HG03045 (cell line): ENCODE measurements at regions not wholly inside any gene's neighbourhood (a gene's known extent, or its start where the extent isn't known, plus 50 kb on each side); places are given as distances from the start of the nearest gene placed in this dataset.

Experiments used
- ATAC-seq: cut with Tn5 transposase; IDR thresholded peaks from one replicate; pipeline ENCODE4 v1.9.1; 2021; ENCODE audit warnings: mild to moderate bottlenecking, moderate library complexity; ENCODE audit not compliant: unreplicated experiment

GRCh38 chr20:6265204-6265904, 142.5 kb upstream of the FERMT1 start:
- no peak for ATAC-seq

DNA sequence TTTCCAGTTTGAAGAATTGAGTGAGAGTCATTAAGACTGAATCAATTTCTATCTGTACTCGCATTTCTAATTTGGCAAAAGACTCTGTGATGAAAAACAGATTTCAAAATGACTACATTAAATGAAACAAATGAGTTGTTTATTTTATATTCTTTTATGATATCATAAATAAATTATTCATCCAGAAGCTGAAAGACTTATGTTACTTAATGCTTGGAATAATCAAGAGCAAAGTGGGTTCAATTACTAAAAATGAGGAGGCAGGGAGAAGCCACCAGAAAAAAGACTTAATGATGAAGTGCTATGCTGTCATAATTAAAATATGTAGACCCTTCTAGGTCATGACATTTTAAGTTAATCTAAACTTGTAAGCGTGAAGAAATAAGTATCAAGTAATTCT, 130.6 kb upstream of the FERMT1 start:
- no peak for ATAC-seq

- no peak for ATAC-seq
Observed at GRCh38 chr20:6245436-6245835, 122.6 kb upstream of the FERMT1 start.

DNA sequence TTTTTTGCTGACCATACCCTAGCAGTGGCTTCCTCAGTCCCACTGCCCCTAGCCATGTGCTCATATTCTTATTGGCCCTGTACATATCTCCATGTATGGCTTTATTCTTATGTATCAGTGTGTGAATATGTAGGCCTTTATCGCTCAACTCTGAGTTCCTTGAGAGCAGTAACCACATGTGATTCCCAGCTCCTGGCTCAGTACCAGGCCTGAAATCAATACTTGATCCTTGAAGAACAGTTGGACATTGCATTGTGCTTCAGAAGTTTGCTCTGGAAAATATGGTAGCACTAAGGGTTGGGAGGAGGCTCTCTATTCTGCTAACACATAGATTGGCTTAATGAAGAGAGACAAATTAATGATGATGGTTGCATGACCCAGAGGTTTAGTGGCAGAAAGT, 118.8 kb upstream of the FERMT1 start:
- ATAC-seq: no peak

DNA sequence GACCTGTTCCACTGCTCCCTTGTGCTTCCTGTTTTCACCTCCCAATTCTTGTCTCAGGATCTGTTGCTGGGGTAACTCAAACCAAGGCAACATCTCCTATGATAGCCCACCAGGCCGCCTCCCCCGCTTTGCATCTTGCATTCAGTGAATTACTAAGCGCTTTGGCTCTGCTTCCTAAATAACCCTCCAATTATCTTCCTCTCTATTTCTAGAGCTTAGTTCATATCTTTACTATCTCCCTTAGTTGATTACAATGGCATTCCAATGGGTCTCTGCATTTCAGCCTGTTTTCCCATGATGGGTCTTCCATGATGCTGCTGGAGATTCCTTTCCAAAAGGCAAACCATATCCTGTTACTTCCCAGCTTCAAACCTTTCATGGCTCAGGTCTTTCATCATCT, 117.2 kb upstream of the FERMT1 start:
- ATAC-seq: no peak

GRCh38 chr20:6238421-6238820, 115.6 kb upstream of the FERMT1 start:
- no peak for ATAC-seq

- ATAC-seq: no peak
Observed at GRCh38 chr20:6235510-6235909, 112.7 kb upstream of the FERMT1 start.

GRCh38 chr20:6232436-6232835, 109.6 kb upstream of the FERMT1 start:
- no peak for ATAC-seq

- ATAC-seq: no peak
Observed at GRCh38 chr20:6231556-6231955, 108.7 kb upstream of the FERMT1 start.

GRCh38 chr20:6228302-6228843, 105.5 kb upstream of the FERMT1 start:
- ATAC-seq: no peak

- ATAC-seq: no peak
Observed at GRCh38 chr20:6213311-6213710, 90.5 kb upstream of the FERMT1 start.

GRCh38 chr20:6212903-6213302, 90.1 kb upstream of the FERMT1 start:
- ATAC-seq: no peak

DNA sequence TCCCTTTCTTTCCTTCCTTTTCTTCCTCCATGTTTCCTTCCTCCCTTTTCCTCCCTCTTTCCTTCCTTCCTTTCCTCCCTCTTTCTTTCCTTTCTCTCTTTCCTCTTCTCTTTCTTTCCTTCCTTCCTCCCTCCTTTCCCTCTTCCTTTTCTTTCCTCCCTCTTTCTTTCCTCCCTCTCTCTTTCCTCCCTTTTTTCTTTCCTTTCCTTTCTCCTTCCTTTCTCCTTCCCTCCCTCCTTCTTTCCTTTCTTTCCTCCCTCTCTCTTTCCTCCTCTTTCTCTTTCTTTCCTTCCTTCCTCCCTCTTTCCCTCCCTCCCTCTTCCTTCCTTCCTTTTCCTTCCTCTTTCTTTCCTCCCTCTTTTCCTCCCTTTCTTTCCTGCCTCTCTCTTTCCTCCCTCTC, 86.3 kb upstream of the FERMT1 start:
- ATAC-seq: no peak

DNA sequence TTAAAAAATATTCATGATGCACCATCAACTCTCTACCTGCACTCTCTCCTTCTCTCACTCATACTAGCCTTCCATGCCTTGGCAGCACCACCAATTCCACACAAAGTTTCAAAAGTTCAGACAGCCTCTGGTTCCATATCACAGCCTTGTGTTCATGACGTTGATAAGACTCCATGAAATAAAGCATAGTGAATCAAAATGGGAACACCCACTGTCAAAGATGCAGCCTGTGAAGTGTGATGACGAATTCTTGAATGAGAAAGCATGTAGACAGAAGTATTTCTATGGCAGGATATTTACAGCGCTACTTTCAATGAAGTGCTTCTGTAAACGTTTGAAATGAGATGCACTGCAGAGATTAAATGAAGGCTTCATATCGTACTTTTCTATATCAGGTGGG, 77.3 kb upstream of the FERMT1 start:
- no peak for ATAC-seq

- no peak for ATAC-seq
Observed at GRCh38 chr20:6185268-6185667, 62.4 kb upstream of the FERMT1 start.

- no peak for ATAC-seq
Observed at GRCh38 chr20:6184086-6184485, 61.3 kb upstream of the FERMT1 start.

DNA sequence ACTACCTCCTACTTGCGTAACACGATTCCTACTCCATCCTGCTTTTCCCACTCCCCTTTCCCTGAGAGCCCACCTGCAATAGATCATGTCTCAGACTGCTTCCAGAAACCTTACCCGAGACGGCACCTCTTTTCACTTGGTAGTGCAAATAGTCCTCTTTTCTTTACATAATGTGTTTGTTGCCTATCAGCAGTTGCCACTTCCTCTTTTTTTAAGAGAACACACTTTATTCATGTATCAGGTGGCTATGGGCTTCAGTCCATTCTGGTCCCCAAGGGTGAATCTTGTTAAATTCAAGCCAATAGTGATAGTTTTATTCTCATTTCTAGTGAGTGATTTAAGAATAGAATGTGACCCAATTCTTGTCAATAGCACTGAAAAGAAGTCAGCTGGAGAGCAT, 57.7 kb upstream of the FERMT1 start:
- ATAC-seq: no peak

- no peak for ATAC-seq
Observed at GRCh38 chr20:6178537-6178936, 55.7 kb upstream of the FERMT1 start.

DNA sequence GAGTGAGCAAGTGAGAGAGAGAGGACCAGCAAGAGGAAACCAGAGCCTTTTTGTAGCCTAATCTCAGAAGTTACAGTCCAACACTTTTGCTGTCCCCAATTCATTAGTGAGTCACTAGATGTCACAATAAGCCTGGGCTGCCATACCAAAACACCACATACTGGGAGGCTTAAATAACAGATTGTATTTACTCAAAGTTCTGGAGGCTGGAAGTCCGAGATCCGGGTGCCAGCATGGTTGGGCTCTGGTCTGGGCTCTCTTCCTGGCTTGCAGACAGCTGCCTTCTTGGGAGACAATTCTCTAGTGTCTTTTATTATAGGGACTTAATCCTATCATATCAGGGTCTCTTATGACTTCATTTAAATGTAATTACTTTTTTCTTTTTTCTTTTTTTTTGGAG, 50.7 kb upstream of the FERMT1 start:
- no peak for ATAC-seq
